Body of pancreas (tissue), 4 donors: ENCODE measurements at regions not wholly inside any gene's neighbourhood (a gene's known extent, or its start where the extent isn't known, plus 50 kb on each side); places are given as distances from the start of the nearest gene placed in this dataset.

ENCODE experiments used
- POLR2A ChIP-seq, 3 donors: fragments of 450-650 bp; IDR thresholded peaks; one replicate each; pipeline ENCODE4 v1.6.1; 2016; ENCODE audit warnings: antibody characterized with exemption in 3 of 3, mild to moderate bottlenecking in 2 of 3
- TF ChIP-seq, protein P1 (sequence below), 7 experiments: fragments of 450-650 bp in 4 of 7; fragments of 200-600 bp in 3 of 7; sonication (generic) in 3 of 7; IDR thresholded peaks; one replicate each; pipeline ENCODE4 v1.5.1; 2016 to 2019; ENCODE audit warnings: antibody characterized with exemption in 7 of 7

DNA sequence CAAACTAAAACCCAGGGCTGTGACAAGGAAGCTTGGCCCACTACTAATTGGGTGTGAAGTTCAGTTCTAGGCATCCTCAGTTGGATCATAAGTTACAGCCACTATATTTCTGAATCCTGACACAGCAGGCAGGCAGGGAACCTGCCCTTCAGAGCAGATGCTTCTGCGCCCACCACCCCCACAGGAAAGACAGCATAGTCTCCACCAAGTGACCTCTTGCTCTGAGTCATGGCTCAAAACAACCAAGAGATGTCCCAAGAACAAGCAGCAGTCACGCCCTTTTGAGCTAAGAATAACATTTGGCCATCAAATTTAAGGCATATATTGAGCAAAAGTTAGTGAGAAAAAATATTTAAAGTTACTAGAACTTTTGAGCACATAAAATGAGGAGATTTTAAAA is 170.7 kb upstream of the SMARCAD1 start:
- no peak for TF ChIP-seq POLR2A (IDR thresholded peaks at IDR 0.05)
- TF ChIP-seq, protein P1, sequence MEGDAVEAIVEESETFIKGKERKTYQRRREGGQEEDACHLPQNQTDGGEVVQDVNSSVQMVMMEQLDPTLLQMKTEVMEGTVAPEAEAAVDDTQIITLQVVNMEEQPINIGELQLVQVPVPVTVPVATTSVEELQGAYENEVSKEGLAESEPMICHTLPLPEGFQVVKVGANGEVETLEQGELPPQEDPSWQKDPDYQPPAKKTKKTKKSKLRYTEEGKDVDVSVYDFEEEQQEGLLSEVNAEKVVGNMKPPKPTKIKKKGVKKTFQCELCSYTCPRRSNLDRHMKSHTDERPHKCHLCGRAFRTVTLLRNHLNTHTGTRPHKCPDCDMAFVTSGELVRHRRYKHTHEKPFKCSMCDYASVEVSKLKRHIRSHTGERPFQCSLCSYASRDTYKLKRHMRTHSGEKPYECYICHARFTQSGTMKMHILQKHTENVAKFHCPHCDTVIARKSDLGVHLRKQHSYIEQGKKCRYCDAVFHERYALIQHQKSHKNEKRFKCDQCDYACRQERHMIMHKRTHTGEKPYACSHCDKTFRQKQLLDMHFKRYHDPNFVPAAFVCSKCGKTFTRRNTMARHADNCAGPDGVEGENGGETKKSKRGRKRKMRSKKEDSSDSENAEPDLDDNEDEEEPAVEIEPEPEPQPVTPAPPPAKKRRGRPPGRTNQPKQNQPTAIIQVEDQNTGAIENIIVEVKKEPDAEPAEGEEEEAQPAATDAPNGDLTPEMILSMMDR (IDR thresholded peaks at IDR 0.05): no peak
